AG09309 (cell line): ENCODE measurements at regions not wholly inside any gene's neighbourhood (a gene's known extent, or its start where the extent isn't known, plus 50 kb on each side); places are given as distances from the start of the nearest gene placed in this dataset.
"Not testable (repeated sequence)": the region's sequence is repeated elsewhere in the genome, so short reads cannot be mapped to it uniquely, and the experiment has no call there.

Experiments
- DNase-seq: peaks from one replicate; pipeline ENCODE4 v3.0.0-alpha.2; 2010; ENCODE audit warnings: low read depth
- H3K4me3 ChIP-seq: 2 replicates; pipeline ENCODE4 v1.5.1; 2011; ENCODE audit warnings: mild to moderate bottlenecking, low read depth, low read length, moderate library complexity; ENCODE audit not compliant: control insufficient read depth
- TF ChIP-seq, protein P1 (sequence below): IDR thresholded peaks from 2 replicates; pipeline ENCODE4 v1.5.1; 2011; ENCODE audit warnings: mild to moderate bottlenecking, low read depth, low read length, inconsistent platforms; ENCODE audit not compliant: insufficient read depth, control insufficient read depth; ENCODE audit errors: missing control alignments

GRCh38 chr1:181179279-181179986 lies 90.9 kb downstream of the IER5 start:
- TF ChIP-seq, protein P1, sequence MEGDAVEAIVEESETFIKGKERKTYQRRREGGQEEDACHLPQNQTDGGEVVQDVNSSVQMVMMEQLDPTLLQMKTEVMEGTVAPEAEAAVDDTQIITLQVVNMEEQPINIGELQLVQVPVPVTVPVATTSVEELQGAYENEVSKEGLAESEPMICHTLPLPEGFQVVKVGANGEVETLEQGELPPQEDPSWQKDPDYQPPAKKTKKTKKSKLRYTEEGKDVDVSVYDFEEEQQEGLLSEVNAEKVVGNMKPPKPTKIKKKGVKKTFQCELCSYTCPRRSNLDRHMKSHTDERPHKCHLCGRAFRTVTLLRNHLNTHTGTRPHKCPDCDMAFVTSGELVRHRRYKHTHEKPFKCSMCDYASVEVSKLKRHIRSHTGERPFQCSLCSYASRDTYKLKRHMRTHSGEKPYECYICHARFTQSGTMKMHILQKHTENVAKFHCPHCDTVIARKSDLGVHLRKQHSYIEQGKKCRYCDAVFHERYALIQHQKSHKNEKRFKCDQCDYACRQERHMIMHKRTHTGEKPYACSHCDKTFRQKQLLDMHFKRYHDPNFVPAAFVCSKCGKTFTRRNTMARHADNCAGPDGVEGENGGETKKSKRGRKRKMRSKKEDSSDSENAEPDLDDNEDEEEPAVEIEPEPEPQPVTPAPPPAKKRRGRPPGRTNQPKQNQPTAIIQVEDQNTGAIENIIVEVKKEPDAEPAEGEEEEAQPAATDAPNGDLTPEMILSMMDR = no peak
- H3K4me3 ChIP-seq = no peak overlapping the region
- no peak for DNase-seq

DNA sequence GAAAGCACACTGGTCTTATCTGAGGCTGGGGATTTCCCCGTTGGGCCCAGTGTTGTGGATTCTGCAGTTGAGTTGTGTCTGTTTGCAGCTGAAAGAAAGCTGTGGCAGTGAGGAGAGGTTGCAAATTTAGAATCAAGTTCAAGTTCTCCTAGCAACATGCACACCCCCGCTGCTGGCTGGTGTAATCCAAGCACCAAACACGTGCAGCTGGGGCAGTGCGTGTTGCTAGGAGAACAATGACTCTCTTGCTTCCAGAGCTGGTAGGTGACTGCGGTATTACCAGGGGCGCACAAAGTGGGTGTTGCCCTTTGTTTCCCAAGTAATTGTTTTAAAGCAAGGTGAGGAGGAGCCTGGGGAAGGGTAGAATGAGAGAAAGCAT lies 91.5 kb downstream of the IER5 start:
- DNase-seq = peak; percentile 18
- H3K4me3 ChIP-seq = no peak overlapping the region
- TF ChIP-seq, protein P1 = no peak

DNA sequence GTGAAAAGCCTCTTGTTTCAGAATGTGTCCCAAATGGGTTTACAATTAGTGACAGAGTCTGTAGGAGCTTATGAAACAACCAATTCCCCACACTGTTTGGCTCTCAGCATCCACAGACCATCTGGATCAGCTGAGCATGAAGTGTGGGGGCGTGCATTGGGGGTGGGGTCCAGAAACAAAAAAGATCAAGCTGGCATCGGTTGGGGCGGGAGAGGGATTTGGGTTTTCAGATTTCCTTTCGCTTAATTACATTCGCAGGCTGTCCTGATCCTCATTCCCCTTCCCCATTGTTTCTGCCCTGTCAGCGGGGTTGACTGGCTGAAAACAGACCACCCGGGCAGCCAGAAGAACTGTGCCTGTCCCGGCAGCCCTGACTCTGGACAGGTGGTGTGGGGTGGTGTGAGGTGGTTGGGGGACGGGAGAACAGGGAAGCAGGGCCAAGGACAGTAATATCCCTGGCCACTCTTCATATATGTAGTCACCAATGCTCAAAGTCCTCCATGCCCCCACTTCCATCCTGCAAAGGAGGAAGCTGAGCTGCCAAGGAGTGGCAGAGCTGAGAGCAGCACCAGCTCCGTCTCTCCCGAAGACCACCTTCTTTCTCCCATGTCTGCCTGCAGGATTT lies 92.0 kb downstream of the IER5 start:
- no peak overlapping the region for H3K4me3 ChIP-seq
- no peak for DNase-seq
- TF ChIP-seq, protein P1 = no peak

GRCh38 chr1:181181792-181182585 lies 93.5 kb downstream of the IER5 start:
- DNase-seq = no peak
- no peak overlapping the region for H3K4me3 ChIP-seq
- TF ChIP-seq, protein P1 = no peak

- DNase-seq = no peak
- TF ChIP-seq, protein P1 = no peak
- H3K4me3 ChIP-seq = no peak overlapping the region
Observed at GRCh38 chr1:181184621-181185020, 96.1 kb downstream of the IER5 start.

DNA sequence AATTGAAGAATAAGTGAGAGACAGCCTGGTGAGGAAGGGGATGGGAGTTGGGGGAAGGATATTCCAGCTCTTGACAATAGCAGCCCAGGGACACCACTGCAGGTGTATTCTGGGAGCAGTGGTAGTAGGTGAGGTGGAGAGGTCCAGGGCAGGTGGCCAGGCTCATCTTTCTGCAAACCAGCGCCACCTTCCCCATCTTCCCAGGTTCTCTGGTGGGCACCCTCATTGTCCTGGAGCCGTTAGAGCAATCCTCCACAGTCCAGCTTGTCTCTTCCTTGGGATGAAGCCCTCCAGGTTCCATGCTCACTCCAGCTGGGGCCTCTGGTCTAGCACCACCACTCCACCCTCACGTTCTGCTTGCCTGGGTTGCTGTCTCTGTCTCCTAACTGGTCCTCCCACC lies 97.0 kb downstream of the IER5 start:
- no peak for DNase-seq
- TF ChIP-seq, protein P1 = no peak
- H3K4me3 ChIP-seq = no peak overlapping the region

DNA sequence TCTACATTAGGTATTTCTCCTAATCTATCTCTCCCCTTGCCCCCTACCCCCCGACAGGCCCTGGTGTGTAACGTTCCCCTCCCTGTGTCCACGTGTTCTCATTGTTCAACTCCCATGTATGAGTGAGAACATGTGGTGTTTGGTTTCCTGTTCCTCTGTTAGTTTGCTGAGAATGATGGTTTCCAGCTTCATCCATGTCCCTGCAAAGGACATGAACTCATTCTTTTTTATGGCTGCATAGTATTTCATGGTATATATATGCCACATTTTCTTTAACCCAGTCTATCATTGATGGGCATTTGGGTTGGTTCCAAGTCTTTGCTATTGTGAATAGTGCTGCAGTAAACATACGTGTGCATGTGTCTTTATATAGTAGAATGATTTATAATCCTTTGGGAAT lies 97.6 kb downstream of the IER5 start:
- not testable (repeated sequence) for H3K4me3 ChIP-seq, DNase-seq
